Umbilical cord (tissue), 1 donor: ENCODE measurements at regions not wholly inside any gene's neighbourhood (a gene's known extent, or its start where the extent isn't known, plus 50 kb on each side); places are given as distances from the start of the nearest gene placed in this dataset.

Experiments used
- DNase-seq: peaks from one replicate; pipeline ENCODE4 v3.0.0-alpha.2; 2015; ENCODE audit warnings: low spot score

- peak; percentile 62 for DNase-seq
Observed at GRCh38 chr5:35478856-35479682, 138.6 kb upstream of the SPEF2 start.

GRCh38 chr5:35477911-35478310 is 139.8 kb upstream of the SPEF2 start:
- DNase-seq = no peak

- no peak for DNase-seq
Observed at GRCh38 chr5:35477321-35477720, 140.3 kb upstream of the SPEF2 start.

GRCh38 chr5:35476797-35477196 is 140.9 kb upstream of the SPEF2 start:
- peak; percentile 48 for DNase-seq

GRCh38 chr5:35476036-35476435 is 141.6 kb upstream of the SPEF2 start:
- peak; percentile 57 for DNase-seq

- no peak for DNase-seq
Observed at GRCh38 chr5:35473589-35473988, 144.1 kb upstream of the SPEF2 start.

GRCh38 chr5:35470866-35471265 is 146.8 kb upstream of the SPEF2 start:
- peak; percentile 69 for DNase-seq

- DNase-seq = no peak
Observed at GRCh38 chr5:35468811-35469210, 148.9 kb upstream of the SPEF2 start.

GRCh38 chr5:35466746-35467145 is 150.9 kb upstream of the SPEF2 start:
- no peak for DNase-seq

- no peak for DNase-seq
Observed at GRCh38 chr5:35464757-35465156, 152.9 kb upstream of the SPEF2 start.

- no peak for DNase-seq
Observed at GRCh38 chr5:35461530-35461929, 156.1 kb upstream of the SPEF2 start.

GRCh38 chr5:35458824-35459207 is 158.8 kb upstream of the SPEF2 start:
- DNase-seq = peak; percentile 78

GRCh38 chr5:35457912-35458823 is 159.5 kb upstream of the SPEF2 start:
- DNase-seq = no peak

GRCh38 chr5:35456506-35456905 is 161.2 kb upstream of the SPEF2 start:
- DNase-seq = no peak

- no peak for DNase-seq
Observed at GRCh38 chr5:35454011-35454525, 163.6 kb upstream of the SPEF2 start.

GRCh38 chr5:35443803-35444595 is 173.7 kb upstream of the SPEF2 start:
- no peak for DNase-seq

- no peak for DNase-seq
Observed at GRCh38 chr5:35442885-35443639, 174.6 kb upstream of the SPEF2 start.

GRCh38 chr5:35440409-35440808 is 177.3 kb upstream of the SPEF2 start:
- DNase-seq = no peak

- no peak for DNase-seq
Observed at GRCh38 chr5:35438786-35439185, 178.9 kb upstream of the SPEF2 start.

GRCh38 chr5:35438288-35438687 is 179.4 kb upstream of the SPEF2 start:
- no peak for DNase-seq
